ENCODE measurements at regions not wholly inside any gene's neighbourhood (a gene's known extent, or its start where the extent isn't known, plus 50 kb on each side); places are given as distances from the start of the nearest gene placed in this dataset.

- no peak overlapping the region for H3K9ac ChIP-seq (ENCODE audit: low read length in 2 of 2)
- H3K27ac ChIP-seq (ENCODE audit: low read length): no peak overlapping the region
- H3K36me3 ChIP-seq (ENCODE audit: control insufficient read depth in 2 of 2, insufficient read depth in 2 of 2, low read length in 2 of 2): no peaks in the 10 kb centered on the region
- no peak overlapping the region for H3K4me3 ChIP-seq (ENCODE audit: low read length in 2 of 2)
- H3K27me3 ChIP-seq (ENCODE audit: control insufficient read depth in 1 of 2, insufficient read depth in 2 of 2, low read length in 2 of 2): no peaks in the 10 kb centered on the region
- H3K4me1 ChIP-seq (ENCODE audit: control insufficient read depth, insufficient read depth, low read length): peaks cover 2% of the 10 kb centered on the region
- H3K9me3 ChIP-seq (ENCODE audit: control insufficient read depth in 2 of 2, low read length in 2 of 2): no peaks in the 10 kb centered on the region
Measured at GRCh38 chr12:93197067-93197593, 180.6 kb upstream of the NUDT4 start.

DNA sequence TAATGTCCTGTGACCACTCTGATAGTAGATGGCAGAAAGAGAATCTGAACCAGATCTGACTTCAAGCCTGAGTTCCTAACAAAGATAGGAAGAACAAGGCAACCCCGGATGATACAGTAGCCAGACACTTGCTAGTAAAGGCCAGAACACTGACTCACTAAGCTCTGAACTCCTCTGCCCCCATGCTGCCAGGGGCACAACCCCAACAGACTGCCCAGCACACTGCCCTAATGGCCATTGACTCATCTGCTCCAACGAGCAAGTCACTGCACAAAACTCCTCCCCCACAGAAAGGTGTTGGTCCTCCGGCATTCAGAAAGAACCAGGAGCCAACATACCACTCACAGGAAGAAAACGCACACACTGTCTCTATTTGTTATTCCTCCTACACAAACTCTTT lies 179.6 kb upstream of the NUDT4 start:
- no peak overlapping the region for H3K27ac ChIP-seq (ENCODE audit: low read length)
- H3K27me3 ChIP-seq (ENCODE audit: control insufficient read depth in 1 of 2, insufficient read depth in 2 of 2, low read length in 2 of 2): no peaks in the 10 kb centered on the region
- H3K9me3 ChIP-seq (ENCODE audit: control insufficient read depth in 2 of 2, low read length in 2 of 2): no peaks in the 10 kb centered on the region
- no peak overlapping the region for H3K9ac ChIP-seq (ENCODE audit: low read length in 2 of 2)
- no peak overlapping the region for H3K4me3 ChIP-seq (ENCODE audit: low read length in 2 of 2)
- H3K4me1 ChIP-seq (ENCODE audit: control insufficient read depth, insufficient read depth, low read length): no peaks in the 10 kb centered on the region
- no peaks in the 10 kb centered on the region for H3K36me3 ChIP-seq (ENCODE audit: control insufficient read depth in 2 of 2, insufficient read depth in 2 of 2, low read length in 2 of 2)

DNA sequence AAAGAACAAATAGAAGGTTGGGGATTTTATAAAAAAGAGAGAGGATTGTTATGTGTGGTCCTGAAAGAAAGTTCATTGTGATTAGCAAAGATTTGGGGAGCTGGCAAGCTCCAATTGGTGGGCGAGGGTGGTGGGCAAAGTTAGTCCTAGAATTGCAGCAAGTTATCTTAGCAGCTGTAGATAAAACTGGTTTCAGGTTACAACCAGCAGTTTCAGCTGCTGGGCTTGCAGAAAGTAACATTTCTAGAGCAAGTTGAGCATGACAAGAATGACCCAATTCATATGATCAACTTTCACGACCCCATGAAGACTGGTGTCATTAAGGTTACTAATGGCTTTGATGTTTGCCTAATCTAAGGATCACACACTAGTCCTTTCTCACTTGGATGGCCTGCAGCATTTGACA lies 177.9 kb upstream of the NUDT4 start:
- H3K27me3 ChIP-seq (ENCODE audit: control insufficient read depth in 1 of 2, insufficient read depth in 2 of 2, low read length in 2 of 2): no peaks in the 10 kb centered on the region
- H3K4me3 ChIP-seq (ENCODE audit: low read length in 2 of 2): no peak overlapping the region
- H3K27ac ChIP-seq (ENCODE audit: low read length): no peak overlapping the region
- no peak overlapping the region for H3K9ac ChIP-seq (ENCODE audit: low read length in 2 of 2)
- no peaks in the 10 kb centered on the region for H3K9me3 ChIP-seq (ENCODE audit: control insufficient read depth in 2 of 2, low read length in 2 of 2)
- H3K4me1 ChIP-seq (ENCODE audit: control insufficient read depth, insufficient read depth, low read length): no peaks in the 10 kb centered on the region
- H3K36me3 ChIP-seq (ENCODE audit: control insufficient read depth in 2 of 2, insufficient read depth in 2 of 2, low read length in 2 of 2): no peaks in the 10 kb centered on the region

- Histone ChIP-seq H3K4me3 (ENCODE audit: low read length in 2 of 2) (no peak overlapping the region), H3K9me3 (ENCODE audit: control insufficient read depth in 2 of 2, low read length in 2 of 2) (no peaks in the 10 kb centered on the region), H3K9ac (ENCODE audit: low read length in 2 of 2) (no peak overlapping the region), H3K27me3 (ENCODE audit: control insufficient read depth in 1 of 2, insufficient read depth in 2 of 2, low read length in 2 of 2) (no peaks in the 10 kb centered on the region), H3K27ac (ENCODE audit: low read length) (no peak overlapping the region), H3K4me1 (ENCODE audit: control insufficient read depth, insufficient read depth, low read length) (no peaks in the 10 kb centered on the region), H3K36me3 (ENCODE audit: control insufficient read depth in 2 of 2, insufficient read depth in 2 of 2, low read length in 2 of 2) (no peaks in the 10 kb centered on the region)
Measured at GRCh38 chr12:93200291-93200917, 177.3 kb upstream of the NUDT4 start.

DNA sequence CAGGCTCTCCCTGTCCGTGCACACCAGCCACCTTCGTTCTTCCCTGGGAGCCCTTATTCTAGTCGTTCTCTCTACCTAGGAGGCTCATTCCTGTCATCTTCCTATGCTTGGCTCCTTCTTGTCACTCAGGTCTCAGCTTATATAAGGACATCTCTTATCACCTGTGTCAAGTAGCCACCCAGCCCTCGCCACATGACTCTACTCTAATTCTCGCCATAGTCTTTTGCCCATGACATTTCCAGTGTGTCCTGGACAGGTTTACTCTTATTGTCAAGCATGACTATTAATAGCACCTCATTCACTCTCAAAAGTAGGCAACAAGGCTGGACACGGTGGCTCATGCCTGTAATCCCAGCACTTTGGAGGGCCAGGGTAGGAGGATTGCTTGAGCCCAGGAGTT lies 175.7 kb upstream of the NUDT4 start:
- H3K36me3 ChIP-seq (ENCODE audit: control insufficient read depth in 2 of 2, insufficient read depth in 2 of 2, low read length in 2 of 2): no peaks in the 10 kb centered on the region
- H3K9ac ChIP-seq (ENCODE audit: low read length in 2 of 2): no peak overlapping the region
- no peaks in the 10 kb centered on the region for H3K9me3 ChIP-seq (ENCODE audit: control insufficient read depth in 2 of 2, low read length in 2 of 2)
- no peak overlapping the region for H3K27ac ChIP-seq (ENCODE audit: low read length)
- no peak overlapping the region for H3K4me3 ChIP-seq (ENCODE audit: low read length in 2 of 2)
- no peaks in the 10 kb centered on the region for H3K27me3 ChIP-seq (ENCODE audit: control insufficient read depth in 1 of 2, insufficient read depth in 2 of 2, low read length in 2 of 2)
- no peaks in the 10 kb centered on the region for H3K4me1 ChIP-seq (ENCODE audit: control insufficient read depth, insufficient read depth, low read length)

- Histone ChIP-seq H3K36me3 (ENCODE audit: control insufficient read depth in 2 of 2, insufficient read depth in 2 of 2, low read length in 2 of 2) (no peaks in the 10 kb centered on the region), H3K4me1 (ENCODE audit: control insufficient read depth, insufficient read depth, low read length) (no peaks in the 10 kb centered on the region), H3K9me3 (ENCODE audit: control insufficient read depth in 2 of 2, low read length in 2 of 2) (no peaks in the 10 kb centered on the region), H3K4me3 (ENCODE audit: low read length in 2 of 2) (no peak overlapping the region), H3K27ac (ENCODE audit: low read length) (no peak overlapping the region), H3K27me3 (ENCODE audit: control insufficient read depth in 1 of 2, insufficient read depth in 2 of 2, low read length in 2 of 2) (no peaks in the 10 kb centered on the region), H3K9ac (ENCODE audit: low read length in 2 of 2) (no peak overlapping the region)
Measured at GRCh38 chr12:93202688-93203087, 175.0 kb upstream of the NUDT4 start.

DNA sequence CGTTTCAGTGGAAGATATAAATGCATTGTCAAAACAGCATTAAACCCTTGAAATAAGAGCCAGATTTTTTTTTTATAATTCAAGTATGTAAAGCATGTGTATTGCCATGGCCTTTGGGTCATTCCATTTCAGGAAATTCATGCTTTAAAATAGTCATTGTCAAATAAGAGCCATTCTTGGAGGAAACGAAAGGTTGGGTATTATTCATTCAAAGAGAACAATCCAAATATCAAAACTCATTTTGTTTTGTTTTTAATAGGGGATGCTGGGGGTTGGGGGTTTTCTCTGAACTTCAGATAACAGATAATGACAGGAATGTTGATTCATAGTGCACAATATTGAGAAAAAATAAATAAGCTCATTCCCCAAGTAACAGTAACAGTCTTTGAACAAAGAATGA lies 174.4 kb upstream of the NUDT4 start:
- Histone ChIP-seq H3K27ac (ENCODE audit: low read length) (no peak overlapping the region), H3K36me3 (ENCODE audit: control insufficient read depth in 2 of 2, insufficient read depth in 2 of 2, low read length in 2 of 2) (no peaks in the 10 kb centered on the region), H3K4me3 (ENCODE audit: low read length in 2 of 2) (no peak overlapping the region), H3K9me3 (ENCODE audit: control insufficient read depth in 2 of 2, low read length in 2 of 2) (no peaks in the 10 kb centered on the region), H3K4me1 (ENCODE audit: control insufficient read depth, insufficient read depth, low read length) (no peaks in the 10 kb centered on the region), H3K27me3 (ENCODE audit: control insufficient read depth in 1 of 2, insufficient read depth in 2 of 2, low read length in 2 of 2) (no peaks in the 10 kb centered on the region), H3K9ac (ENCODE audit: low read length in 2 of 2) (no peak overlapping the region)

DNA sequence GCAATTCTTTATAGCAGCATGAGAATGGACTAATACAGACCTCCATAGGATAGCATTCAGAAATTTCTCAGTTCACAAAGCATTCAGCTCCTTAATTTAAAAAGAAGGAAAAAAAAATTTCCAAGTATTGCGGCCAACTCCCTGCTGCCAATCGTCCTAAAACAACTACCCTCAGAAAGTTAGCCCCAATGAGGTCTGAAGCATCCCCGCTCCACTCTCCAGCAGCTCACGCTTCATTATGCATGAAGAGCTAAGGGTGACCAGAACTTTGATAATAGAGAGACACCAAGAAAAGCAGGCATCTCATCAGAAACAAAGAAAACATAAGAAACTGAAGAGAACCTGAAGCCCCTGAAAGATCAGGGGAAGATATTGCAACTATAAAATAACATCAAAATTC lies 172.8 kb upstream of the NUDT4 start:
- H3K4me3 ChIP-seq (ENCODE audit: low read length in 2 of 2): no peak overlapping the region

DNA sequence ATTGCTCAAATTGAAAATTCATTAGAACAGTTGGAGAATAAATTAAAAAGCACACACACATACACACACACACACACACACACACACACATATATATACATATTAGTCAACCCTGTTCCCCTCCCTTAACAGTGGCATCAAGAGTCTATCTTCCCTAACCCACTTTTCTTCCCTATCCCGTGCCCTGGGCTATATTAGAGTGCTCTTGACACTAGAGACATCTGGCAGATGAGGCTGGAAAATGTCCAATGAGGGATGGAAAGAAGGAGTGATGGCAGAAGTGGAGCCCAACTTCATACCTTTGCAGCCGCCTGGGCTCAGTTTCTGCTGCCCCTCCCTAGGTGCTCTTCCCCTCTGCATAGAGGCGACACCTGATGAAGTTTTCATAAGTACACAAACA lies 172.4 kb upstream of the NUDT4 start:
- H3K36me3 ChIP-seq (ENCODE audit: control insufficient read depth in 2 of 2, insufficient read depth in 2 of 2, low read length in 2 of 2): no peaks in the 10 kb centered on the region
- no peaks in the 10 kb centered on the region for H3K4me1 ChIP-seq (ENCODE audit: control insufficient read depth, insufficient read depth, low read length)
- H3K27me3 ChIP-seq (ENCODE audit: control insufficient read depth in 1 of 2, insufficient read depth in 2 of 2, low read length in 2 of 2): no peaks in the 10 kb centered on the region
- H3K9ac ChIP-seq (ENCODE audit: low read length in 2 of 2): no peak overlapping the region
- H3K9me3 ChIP-seq (ENCODE audit: control insufficient read depth in 2 of 2, low read length in 2 of 2): no peaks in the 10 kb centered on the region
- H3K27ac ChIP-seq (ENCODE audit: low read length): no peak overlapping the region
- no peak overlapping the region for H3K4me3 ChIP-seq (ENCODE audit: low read length in 2 of 2)

More for the DNA sequence above, 172.8 kb upstream of the NUDT4 start:
- Histone ChIP-seq H3K4me1 (ENCODE audit: control insufficient read depth, insufficient read depth, low read length) (no peaks in the 10 kb centered on the region), H3K9ac (ENCODE audit: low read length in 2 of 2) (no peak overlapping the region), H3K27ac (ENCODE audit: low read length) (no peak overlapping the region), H3K36me3 (ENCODE audit: control insufficient read depth in 2 of 2, insufficient read depth in 2 of 2, low read length in 2 of 2) (no peaks in the 10 kb centered on the region), H3K27me3 (ENCODE audit: control insufficient read depth in 1 of 2, insufficient read depth in 2 of 2, low read length in 2 of 2) (no peaks in the 10 kb centered on the region), H3K9me3 (ENCODE audit: control insufficient read depth in 2 of 2, low read length in 2 of 2) (no peaks in the 10 kb centered on the region)

- H3K27me3 ChIP-seq (ENCODE audit: control insufficient read depth in 1 of 2, insufficient read depth in 2 of 2, low read length in 2 of 2): no peaks in the 10 kb centered on the region
- no peak overlapping the region for H3K9ac ChIP-seq (ENCODE audit: low read length in 2 of 2)
- H3K27ac ChIP-seq (ENCODE audit: low read length): no peak overlapping the region
- H3K36me3 ChIP-seq (ENCODE audit: control insufficient read depth in 2 of 2, insufficient read depth in 2 of 2, low read length in 2 of 2): no peaks in the 10 kb centered on the region
- no peaks in the 10 kb centered on the region for H3K9me3 ChIP-seq (ENCODE audit: control insufficient read depth in 2 of 2, low read length in 2 of 2)
- H3K4me3 ChIP-seq (ENCODE audit: low read length in 2 of 2): no peak overlapping the region
- H3K4me1 ChIP-seq (ENCODE audit: control insufficient read depth, insufficient read depth, low read length): no peaks in the 10 kb centered on the region
Measured at GRCh38 chr12:93208011-93208410, 169.7 kb upstream of the NUDT4 start.

DNA sequence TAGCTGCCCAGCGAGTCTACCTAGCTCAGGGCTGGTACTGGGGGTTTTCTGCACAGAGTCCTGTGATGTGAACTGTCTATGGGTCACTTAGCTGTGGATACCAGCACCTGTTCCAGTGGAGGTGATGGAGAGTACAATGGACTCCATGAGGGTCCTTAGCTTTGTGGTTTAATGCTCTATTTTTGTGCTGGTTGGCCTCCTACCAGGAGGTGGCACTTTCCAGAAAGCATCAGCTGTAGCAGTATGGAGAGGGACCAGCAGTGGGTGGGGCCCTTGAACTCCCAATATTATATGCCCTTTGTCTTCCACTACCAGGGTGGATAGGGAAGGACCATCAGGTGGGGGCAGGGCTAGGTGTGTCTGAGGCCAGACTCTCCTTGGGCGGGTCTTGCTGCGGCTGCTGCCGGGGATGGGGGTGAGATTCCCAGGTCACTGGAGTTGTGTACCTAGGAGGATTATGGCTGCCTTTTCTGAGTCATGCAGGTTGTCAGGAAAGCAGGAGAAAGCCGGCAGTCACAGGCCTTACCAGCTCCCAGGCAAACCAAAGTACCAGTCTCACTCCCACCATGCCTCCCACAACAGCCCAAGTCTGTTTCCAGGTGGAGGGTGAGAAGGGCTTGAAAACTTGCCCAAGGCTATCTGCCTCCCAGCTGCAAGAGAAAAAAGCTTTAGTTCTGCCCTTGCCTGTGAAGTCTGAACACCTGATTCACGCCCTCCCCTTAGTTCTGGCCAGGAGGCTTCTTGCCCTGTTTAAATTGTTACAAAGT lies 163.0 kb upstream of the NUDT4 start:
- no peaks in the 10 kb centered on the region for H3K27me3 ChIP-seq (ENCODE audit: control insufficient read depth in 1 of 2, insufficient read depth in 2 of 2, low read length in 2 of 2)
- no peak overlapping the region for H3K9ac ChIP-seq (ENCODE audit: low read length in 2 of 2)
- H3K4me3 ChIP-seq (ENCODE audit: low read length in 2 of 2): no peak overlapping the region
- no peak overlapping the region for H3K27ac ChIP-seq (ENCODE audit: low read length)
- H3K9me3 ChIP-seq (ENCODE audit: control insufficient read depth in 2 of 2, low read length in 2 of 2): no peaks in the 10 kb centered on the region
- H3K4me1 ChIP-seq (ENCODE audit: control insufficient read depth, insufficient read depth, low read length): no peaks in the 10 kb centered on the region
- H3K36me3 ChIP-seq (ENCODE audit: control insufficient read depth in 2 of 2, insufficient read depth in 2 of 2, low read length in 2 of 2): no peaks in the 10 kb centered on the region
